Left ventricle myocardium inferior (tissue), 1 donor: ENCODE measurements at regions not wholly inside any gene's neighbourhood (a gene's known extent, or its start where the extent isn't known, plus 50 kb on each side); places are given as distances from the start of the nearest gene placed in this dataset.

Experiments
- DNase-seq: peaks from one replicate; pipeline ENCODE4 v3.0.0-alpha.2; 2020
- H3K27ac ChIP-seq: fragments of 200-600 bp; replicated peaks from 2 replicates; pipeline ENCODE4 v1.8.0; 2021
- H3K27me3 ChIP-seq: fragments of 200-600 bp; 2 replicates; pipeline ENCODE4 v1.8.0; 2021; ENCODE audit warnings: low read depth
- H3K36me3 ChIP-seq: fragments of 200-600 bp; 2 replicates; pipeline ENCODE4 v1.8.0; 2021
- H3K4me1 ChIP-seq: fragments of 200-600 bp; 2 replicates; pipeline ENCODE4 v1.8.0; 2021
- H3K4me3 ChIP-seq: fragments of 200-600 bp; 2 replicates; pipeline ENCODE4 v1.8.0; 2021; ENCODE audit warnings: mild to moderate bottlenecking, moderate library complexity
- H3K9me3 ChIP-seq: fragments of 200-600 bp; replicated peaks from 2 replicates; pipeline ENCODE4 v1.8.0; 2021
- intact Hi-C: fragments of 100-400 bp; cut with micrococcal nuclease; formaldehyde crosslinking; loops from one replicate; pipeline ENCODE4 v1.11.0; 2022
- TF ChIP-seq, protein P1 (sequence below): fragments of 200-600 bp; IDR thresholded peaks from 2 replicates; pipeline ENCODE4 v1.8.0; 2021; ENCODE audit warnings: antibody characterized with exemption, mild to moderate bottlenecking, borderline replicate concordance
- donor health status: DM: no; HTN: yes; CAD: no; lungs with severe emphysema.

DNA sequence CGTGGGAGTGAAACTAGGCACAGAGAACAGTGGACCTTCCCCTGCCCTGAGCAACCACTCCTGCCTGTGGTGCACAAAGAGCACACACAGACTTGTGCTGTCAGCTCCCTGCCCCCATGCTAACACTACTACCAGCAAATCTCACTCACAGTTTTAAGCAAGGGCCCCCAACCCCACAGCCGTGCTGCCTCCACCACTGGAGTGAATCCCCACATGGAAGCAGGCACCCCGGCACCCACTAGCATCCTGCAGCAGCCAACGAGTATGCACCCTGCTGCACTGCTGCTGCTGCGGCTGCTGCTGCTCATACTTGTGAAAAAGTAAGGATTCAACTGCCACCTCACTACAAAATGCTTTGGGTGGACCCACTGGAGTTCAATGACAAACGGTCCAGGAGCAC, 435.5 kb downstream of the SLCO4C1 start:
- Histone ChIP-seq H3K27me3 (no peaks in the 10 kb centered on the region), H3K9me3 (peaks cover 17% of the 10 kb centered on the region), H3K4me3 (no peak overlapping the region), H3K4me1 (no peaks in the 10 kb centered on the region), H3K27ac (no peak overlapping the region), H3K36me3 (no peaks in the 10 kb centered on the region)
- no peak for DNase-seq
- TF ChIP-seq, protein P1, sequence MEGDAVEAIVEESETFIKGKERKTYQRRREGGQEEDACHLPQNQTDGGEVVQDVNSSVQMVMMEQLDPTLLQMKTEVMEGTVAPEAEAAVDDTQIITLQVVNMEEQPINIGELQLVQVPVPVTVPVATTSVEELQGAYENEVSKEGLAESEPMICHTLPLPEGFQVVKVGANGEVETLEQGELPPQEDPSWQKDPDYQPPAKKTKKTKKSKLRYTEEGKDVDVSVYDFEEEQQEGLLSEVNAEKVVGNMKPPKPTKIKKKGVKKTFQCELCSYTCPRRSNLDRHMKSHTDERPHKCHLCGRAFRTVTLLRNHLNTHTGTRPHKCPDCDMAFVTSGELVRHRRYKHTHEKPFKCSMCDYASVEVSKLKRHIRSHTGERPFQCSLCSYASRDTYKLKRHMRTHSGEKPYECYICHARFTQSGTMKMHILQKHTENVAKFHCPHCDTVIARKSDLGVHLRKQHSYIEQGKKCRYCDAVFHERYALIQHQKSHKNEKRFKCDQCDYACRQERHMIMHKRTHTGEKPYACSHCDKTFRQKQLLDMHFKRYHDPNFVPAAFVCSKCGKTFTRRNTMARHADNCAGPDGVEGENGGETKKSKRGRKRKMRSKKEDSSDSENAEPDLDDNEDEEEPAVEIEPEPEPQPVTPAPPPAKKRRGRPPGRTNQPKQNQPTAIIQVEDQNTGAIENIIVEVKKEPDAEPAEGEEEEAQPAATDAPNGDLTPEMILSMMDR = no peak
- intact Hi-C loops = no loop called here

DNA sequence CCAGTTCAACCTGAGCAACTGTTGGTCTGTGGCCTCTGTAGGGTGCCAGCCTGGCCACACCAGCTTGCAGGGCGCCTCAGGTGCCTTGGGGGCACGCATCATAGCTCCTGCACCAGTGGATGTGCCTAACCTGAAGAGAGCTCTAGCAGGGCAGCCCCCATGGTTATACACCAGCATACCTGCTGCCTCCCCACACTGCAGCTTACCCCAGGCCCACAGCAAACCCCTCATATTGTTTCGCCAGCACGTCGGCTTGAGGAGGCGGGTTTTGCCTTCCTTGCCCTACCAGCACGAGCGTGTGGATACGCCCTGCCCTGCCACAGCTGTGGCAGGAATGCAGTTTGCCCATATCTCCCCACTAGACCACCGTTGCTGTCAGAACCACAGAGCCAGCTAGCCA, 435.9 kb downstream of the SLCO4C1 start:
- Histone ChIP-seq H3K27me3 (no peaks in the 10 kb centered on the region), H3K4me3 (no peak overlapping the region), H3K27ac (no peak overlapping the region), H3K36me3 (no peaks in the 10 kb centered on the region), H3K9me3 (peaks cover 15% of the 10 kb centered on the region), H3K4me1 (no peaks in the 10 kb centered on the region)
- no peak for DNase-seq
- TF ChIP-seq, protein P1 = no peak
- intact Hi-C loops = no loop called here

DNA sequence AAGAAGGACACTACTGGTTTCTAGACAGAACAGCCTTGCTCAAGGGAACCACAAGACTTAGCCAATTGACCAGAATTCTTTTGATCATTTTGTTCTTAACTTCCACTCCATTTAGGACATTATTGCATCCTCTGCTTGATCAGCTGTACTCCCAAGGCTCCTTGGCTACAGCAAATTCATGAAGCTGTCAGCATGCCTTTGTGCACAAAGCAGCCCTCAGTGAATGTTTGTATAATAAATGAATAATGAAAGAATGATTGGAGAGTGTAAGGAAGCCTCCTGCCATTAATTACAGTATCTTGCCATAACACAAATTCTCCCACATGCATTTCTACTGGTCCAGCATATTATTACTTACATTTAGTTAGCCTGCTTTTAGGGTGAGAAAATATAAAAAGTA, 449.6 kb downstream of the SLCO4C1 start:
- no peak for DNase-seq
- Histone ChIP-seq H3K27me3 (no peaks in the 10 kb centered on the region), H3K4me3 (no peak overlapping the region), H3K27ac (no peak overlapping the region), H3K36me3 (no peaks in the 10 kb centered on the region), H3K4me1 (no peaks in the 10 kb centered on the region), H3K9me3 (peaks cover 38% of the 10 kb centered on the region)
- TF ChIP-seq, protein P1 = no peak
- intact Hi-C loops = no loop called here

DNA sequence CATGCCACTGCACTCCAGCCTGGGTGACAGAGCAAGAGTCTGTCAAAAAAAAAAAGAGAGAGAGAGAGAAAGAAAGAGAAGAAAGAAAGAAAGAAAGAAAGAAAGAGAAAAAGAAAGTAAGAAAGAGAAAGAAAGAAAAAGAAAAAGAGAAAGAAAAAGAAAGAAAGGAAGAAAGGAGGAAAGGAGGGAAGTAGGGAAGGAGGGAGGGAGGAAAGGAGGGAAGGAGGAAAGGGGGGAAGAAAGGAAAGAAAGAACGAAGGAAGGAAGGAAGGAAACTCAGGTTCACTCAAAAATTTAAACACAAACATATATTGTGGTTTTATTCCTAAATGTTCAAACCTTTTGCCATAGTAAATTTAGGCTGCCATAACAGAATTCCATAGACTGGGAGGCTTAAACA, 453.0 kb downstream of the SLCO4C1 start:
- H3K36me3 ChIP-seq = no peaks in the 10 kb centered on the region
- intact Hi-C loops = no loop called here

DNA sequence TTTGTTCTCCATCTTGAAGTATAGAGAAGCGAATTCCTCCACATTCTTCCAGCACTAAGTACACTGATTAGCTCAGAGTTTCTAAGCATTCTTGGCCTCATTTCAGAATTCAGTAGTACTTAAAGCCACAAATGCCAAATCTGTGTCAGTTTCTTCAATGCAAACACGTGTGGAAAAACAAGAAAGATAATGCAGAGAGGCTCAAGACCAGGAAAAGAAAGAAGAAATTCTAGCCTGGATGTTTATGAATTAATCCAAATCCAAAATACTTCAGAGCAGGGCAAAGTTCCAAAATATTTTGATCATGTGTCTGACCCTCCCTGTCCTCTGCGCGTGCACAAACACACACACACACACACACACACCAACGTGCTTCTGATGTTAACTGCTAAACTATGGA, 457.6 kb downstream of the SLCO4C1 start:
- Histone ChIP-seq H3K4me3 (no peak overlapping the region), H3K27ac (no peak overlapping the region), H3K9me3 (peaks cover 9% of the 10 kb centered on the region), H3K27me3 (no peaks in the 10 kb centered on the region), H3K4me1 (no peaks in the 10 kb centered on the region), H3K36me3 (no peaks in the 10 kb centered on the region)
- TF ChIP-seq, protein P1 = no peak
- no peak for DNase-seq
- intact Hi-C loops = no loop called here

More for the DNA sequence above, 453.0 kb downstream of the SLCO4C1 start:
- TF ChIP-seq, protein P1 = no peak
- no peaks in the 10 kb centered on the region for H3K27me3 ChIP-seq
- peaks cover 31% of the 10 kb centered on the region for H3K9me3 ChIP-seq
- no peak overlapping the region for H3K27ac ChIP-seq
- no peaks in the 10 kb centered on the region for H3K4me1 ChIP-seq
- H3K4me3 ChIP-seq = no peak overlapping the region
- no peak for DNase-seq

DNA sequence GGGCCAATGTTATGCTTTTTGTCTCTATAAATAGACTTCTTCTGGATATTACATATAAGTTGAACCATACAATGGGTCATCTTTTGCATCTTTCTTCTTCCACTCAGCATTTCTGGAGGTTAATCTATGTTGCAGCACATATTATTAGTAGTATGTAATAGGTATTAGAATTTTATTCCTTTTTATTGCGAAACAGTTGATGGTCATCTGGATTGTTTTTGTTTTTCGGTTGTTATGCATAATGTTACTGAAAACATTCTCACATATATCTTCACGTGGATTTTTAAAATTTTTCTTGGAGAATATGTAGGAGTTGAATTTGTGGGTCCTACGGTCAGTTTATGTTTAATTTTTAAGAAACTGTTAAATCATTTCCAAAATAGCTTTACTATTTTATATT, 466.8 kb downstream of the SLCO4C1 start:
- DNase-seq = no peak
- H3K4me1 ChIP-seq = no peaks in the 10 kb centered on the region
- H3K4me3 ChIP-seq = no peak overlapping the region
- TF ChIP-seq, protein P1 = no peak
- intact Hi-C loops = no loop called here
- H3K27ac ChIP-seq = no peak overlapping the region
- no peaks in the 10 kb centered on the region for H3K36me3 ChIP-seq
- no peaks in the 10 kb centered on the region for H3K27me3 ChIP-seq
- H3K9me3 ChIP-seq = peaks cover 49% of the 10 kb centered on the region
